ENCODE measurements at regions not wholly inside any gene's neighbourhood (a gene's known extent, or its start where the extent isn't known, plus 50 kb on each side); places are given as distances from the start of the nearest gene placed in this dataset.

DNA sequence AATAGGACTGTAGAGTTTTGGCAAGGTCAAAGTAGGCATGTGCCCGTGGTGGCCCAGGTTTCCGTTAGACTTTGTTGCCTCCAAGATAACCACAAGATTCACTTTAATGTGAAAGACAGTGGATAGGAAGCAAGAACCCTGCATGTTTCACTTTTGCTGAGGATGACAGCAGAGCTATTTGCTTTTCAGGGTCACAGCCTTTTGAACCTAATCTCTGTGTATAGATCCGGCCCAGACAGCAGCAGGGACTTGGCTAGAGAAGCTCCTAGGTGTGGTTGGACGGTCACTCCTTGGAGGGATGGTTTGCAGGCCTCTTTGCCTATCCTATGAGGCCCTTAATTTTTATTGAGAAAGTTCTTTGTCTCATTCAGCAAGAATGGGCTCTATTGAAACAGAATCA lies 538.8 kb downstream of the HACE1 start:
- TF ChIP-seq EZH2 (IDR thresholded peaks at IDR 0.05; ENCODE audit: borderline replicate concordance, low read depth, low read length, severe bottlenecking) (no peak), POLR2AphosphoS5 (IDR thresholded peaks at IDR 0.05; ENCODE audit: insufficient read depth, low read depth, low read length) (no peak), POLR2A (IDR thresholded peaks at IDR 0.05; ENCODE audit: low read depth, low read length) (no peak)
- TF ChIP-seq, protein P1, sequence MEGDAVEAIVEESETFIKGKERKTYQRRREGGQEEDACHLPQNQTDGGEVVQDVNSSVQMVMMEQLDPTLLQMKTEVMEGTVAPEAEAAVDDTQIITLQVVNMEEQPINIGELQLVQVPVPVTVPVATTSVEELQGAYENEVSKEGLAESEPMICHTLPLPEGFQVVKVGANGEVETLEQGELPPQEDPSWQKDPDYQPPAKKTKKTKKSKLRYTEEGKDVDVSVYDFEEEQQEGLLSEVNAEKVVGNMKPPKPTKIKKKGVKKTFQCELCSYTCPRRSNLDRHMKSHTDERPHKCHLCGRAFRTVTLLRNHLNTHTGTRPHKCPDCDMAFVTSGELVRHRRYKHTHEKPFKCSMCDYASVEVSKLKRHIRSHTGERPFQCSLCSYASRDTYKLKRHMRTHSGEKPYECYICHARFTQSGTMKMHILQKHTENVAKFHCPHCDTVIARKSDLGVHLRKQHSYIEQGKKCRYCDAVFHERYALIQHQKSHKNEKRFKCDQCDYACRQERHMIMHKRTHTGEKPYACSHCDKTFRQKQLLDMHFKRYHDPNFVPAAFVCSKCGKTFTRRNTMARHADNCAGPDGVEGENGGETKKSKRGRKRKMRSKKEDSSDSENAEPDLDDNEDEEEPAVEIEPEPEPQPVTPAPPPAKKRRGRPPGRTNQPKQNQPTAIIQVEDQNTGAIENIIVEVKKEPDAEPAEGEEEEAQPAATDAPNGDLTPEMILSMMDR (IDR thresholded peaks at IDR 0.05; ENCODE audit: extremely low read depth in 1 of 2, insufficient read depth in 1 of 2, low read depth in 1 of 2, low read length in 2 of 2) = no peak
- TF ChIP-seq, protein P2, sequence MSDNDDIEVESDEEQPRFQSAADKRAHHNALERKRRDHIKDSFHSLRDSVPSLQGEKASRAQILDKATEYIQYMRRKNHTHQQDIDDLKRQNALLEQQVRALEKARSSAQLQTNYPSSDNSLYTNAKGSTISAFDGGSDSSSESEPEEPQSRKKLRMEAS (IDR thresholded peaks at IDR 0.05; ENCODE audit: insufficient read depth, insufficient read length) = no peak

Data from endothelial cell of umbilical vein (primary cell).